Body of pancreas (tissue), 4 donors: ENCODE measurements at regions not wholly inside any gene's neighbourhood (a gene's known extent, or its start where the extent isn't known, plus 50 kb on each side); places are given as distances from the start of the nearest gene placed in this dataset.
"Not testable (repeated sequence)": the region's sequence is repeated elsewhere in the genome, so short reads cannot be mapped to it uniquely, and the experiment has no call there.

Experiments
- ATAC-seq: fragments of 150-250 bp; one replicate; pipeline ENCODE4 v1.9.1; 2016
- DNase-seq, 4 donors: peaks; one replicate each; pipeline ENCODE4 v3.0.0-alpha.2; 2019
- H3K27ac ChIP-seq, 4 donors: fragments of 200-600 bp; sonication (generic); 1 replicate in 3 of 4; 2 replicates in 1 of 4; pipeline versions ENCODE4 v1.5.1 to v1.6.1; 2016 to 2019; ENCODE audit warnings: mild to moderate bottlenecking in 1 of 4, mixed read lengths in 1 of 4, moderate library complexity in 1 of 4
- H3K27me3 ChIP-seq, 2 donors: fragments of 200-600 bp; sonication (generic); one replicate each; pipeline ENCODE4 v1.6.0; 2016; ENCODE audit warnings: mild to moderate bottlenecking in 1 of 2
- H3K36me3 ChIP-seq, 2 donors: fragments of 200-600 bp; sonication (generic); replicated peaks in 1 of 2; 2 replicates each; pipeline ENCODE4 v1.5.1; 2016; ENCODE audit warnings: low read depth in 2 of 2; ENCODE audit not compliant: insufficient read depth in 1 of 2
- H3K4me1 ChIP-seq: fragments of 200-600 bp; sonication (generic); one replicate; pipeline ENCODE4 v1.6.0; 2016
- H3K4me3 ChIP-seq, 2 donors: fragments of 200-600 bp; sonication (generic); 1 replicate in 1 of 2; 2 replicates in 1 of 2; pipeline ENCODE4 v1.5.1; 2016 to 2019
- H3K9me3 ChIP-seq, 3 donors: fragments of 200-600 bp; sonication (generic); 1 replicate in 2 of 3; 2 replicates in 1 of 3; pipeline ENCODE4 v1.5.1; 2016
- POLR2A ChIP-seq, 3 donors: fragments of 450-650 bp; IDR thresholded peaks; one replicate each; pipeline ENCODE4 v1.6.1; 2016; ENCODE audit warnings: antibody characterized with exemption in 3 of 3, mild to moderate bottlenecking in 2 of 3
- WGBS, 2 donors: methylation state at CpG; one replicate each; pipeline ENCODE4 v1.1.5; 2017; 5-methylcytosine and 5-hydroxymethylcytosine counted together
- intact Hi-C: fragments of 100-400 bp; cut with DNase I; formaldehyde crosslinking; loops from one replicate; pipeline ENCODE4 v1.15.1; 2023
- TF ChIP-seq, protein P1 (sequence below), 7 experiments: fragments of 450-650 bp in 4 of 7; fragments of 200-600 bp in 3 of 7; sonication (generic) in 3 of 7; IDR thresholded peaks; one replicate each; pipeline ENCODE4 v1.5.1; 2016 to 2019; ENCODE audit warnings: antibody characterized with exemption in 7 of 7

DNA sequence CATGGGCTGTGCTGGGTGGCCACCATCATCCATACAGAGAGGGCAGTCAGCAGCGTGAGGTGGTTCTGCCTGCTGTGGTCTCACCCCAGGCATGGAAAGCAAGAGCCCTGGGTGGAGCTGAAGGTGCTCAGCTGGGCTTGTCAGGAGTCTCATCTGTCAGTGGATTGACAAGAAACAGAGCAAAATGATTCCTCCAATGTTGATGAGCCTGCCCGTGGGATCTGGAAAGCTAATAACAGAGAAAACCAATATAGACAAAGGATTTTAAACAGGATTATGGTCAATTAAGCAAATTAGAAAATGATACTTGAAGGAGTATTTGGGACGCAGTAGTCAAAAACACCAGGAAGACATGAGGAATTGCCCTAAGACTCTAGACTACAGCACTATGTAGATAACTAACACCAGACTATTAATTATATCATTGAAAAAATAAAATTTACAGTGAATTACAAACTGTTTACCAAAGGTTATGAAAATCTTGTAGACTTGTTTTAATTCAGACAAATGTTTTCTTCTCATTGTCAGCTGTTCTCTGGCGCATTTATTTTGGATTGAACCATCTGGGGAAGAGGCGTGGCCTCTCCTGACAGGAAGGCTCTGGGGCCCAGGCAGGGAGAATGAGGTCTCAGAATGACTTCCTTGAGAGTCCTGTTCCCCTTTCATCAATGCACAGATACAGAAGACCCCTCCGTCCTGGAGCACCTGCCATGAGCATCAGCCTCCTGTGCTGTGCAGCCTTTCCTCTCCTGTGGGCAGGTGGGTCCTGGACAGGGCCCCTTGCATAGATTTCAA is 211.2 kb upstream of the PRSS58 start:
- Histone ChIP-seq H3K27ac (no peak overlapping the region), H3K4me3 (no peak overlapping the region), H3K9me3 (no peaks in the 10 kb centered on the region), H3K27me3 (no peaks in the 10 kb centered on the region), H3K4me1 (no peaks in the 10 kb centered on the region), H3K36me3 (no peaks in the 10 kb centered on the region)
- ATAC-seq (no peak), DNase-seq (no peak)
- WGBS, 2 donors, result 73 to 84% methylated on average over 6 of the region's 6 CpGs
- TF ChIP-seq, protein P1, sequence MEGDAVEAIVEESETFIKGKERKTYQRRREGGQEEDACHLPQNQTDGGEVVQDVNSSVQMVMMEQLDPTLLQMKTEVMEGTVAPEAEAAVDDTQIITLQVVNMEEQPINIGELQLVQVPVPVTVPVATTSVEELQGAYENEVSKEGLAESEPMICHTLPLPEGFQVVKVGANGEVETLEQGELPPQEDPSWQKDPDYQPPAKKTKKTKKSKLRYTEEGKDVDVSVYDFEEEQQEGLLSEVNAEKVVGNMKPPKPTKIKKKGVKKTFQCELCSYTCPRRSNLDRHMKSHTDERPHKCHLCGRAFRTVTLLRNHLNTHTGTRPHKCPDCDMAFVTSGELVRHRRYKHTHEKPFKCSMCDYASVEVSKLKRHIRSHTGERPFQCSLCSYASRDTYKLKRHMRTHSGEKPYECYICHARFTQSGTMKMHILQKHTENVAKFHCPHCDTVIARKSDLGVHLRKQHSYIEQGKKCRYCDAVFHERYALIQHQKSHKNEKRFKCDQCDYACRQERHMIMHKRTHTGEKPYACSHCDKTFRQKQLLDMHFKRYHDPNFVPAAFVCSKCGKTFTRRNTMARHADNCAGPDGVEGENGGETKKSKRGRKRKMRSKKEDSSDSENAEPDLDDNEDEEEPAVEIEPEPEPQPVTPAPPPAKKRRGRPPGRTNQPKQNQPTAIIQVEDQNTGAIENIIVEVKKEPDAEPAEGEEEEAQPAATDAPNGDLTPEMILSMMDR (IDR thresholded peaks at IDR 0.05), result no peak
- no peak for TF ChIP-seq POLR2A (IDR thresholded peaks at IDR 0.05)
- intact Hi-C loops, result no loop called here

DNA sequence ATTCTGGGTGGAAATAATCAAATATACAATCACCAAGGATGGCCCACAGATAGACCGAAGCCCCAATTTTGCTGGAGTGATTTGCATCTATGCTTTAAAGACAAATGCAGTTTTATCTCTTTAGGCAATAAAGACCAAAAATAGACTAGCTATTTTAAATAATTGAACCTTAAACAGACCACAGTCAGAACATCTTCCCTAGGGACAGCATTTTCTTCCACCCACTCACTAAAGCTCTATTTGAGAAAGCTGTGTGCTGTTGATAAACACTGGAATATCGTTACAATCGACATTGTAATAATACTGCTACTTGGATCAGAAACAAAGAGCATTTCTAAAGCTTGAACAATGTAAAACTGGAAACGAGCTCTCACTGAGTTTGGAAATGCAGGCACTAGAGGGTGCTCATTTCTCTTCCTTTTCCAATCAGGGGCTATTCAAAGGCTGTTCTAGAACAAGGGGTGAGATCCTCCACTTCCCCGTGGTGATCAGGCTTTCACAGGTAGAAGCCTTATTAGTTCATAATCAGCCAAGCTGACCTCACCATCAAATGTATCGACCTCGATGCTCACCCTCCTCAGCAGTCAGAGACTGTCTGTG is 209.3 kb upstream of the PRSS58 start:
- H3K9me3 ChIP-seq, H3K4me1 ChIP-seq, H3K36me3 ChIP-seq, DNase-seq, H3K27ac ChIP-seq, H3K27me3 ChIP-seq, ATAC-seq, H3K4me3 ChIP-seq, intact Hi-C loops: not testable (repeated sequence)
- WGBS, 2 donors, result 50 to 59% methylated on average over 7 of the region's 7 CpGs

DNA sequence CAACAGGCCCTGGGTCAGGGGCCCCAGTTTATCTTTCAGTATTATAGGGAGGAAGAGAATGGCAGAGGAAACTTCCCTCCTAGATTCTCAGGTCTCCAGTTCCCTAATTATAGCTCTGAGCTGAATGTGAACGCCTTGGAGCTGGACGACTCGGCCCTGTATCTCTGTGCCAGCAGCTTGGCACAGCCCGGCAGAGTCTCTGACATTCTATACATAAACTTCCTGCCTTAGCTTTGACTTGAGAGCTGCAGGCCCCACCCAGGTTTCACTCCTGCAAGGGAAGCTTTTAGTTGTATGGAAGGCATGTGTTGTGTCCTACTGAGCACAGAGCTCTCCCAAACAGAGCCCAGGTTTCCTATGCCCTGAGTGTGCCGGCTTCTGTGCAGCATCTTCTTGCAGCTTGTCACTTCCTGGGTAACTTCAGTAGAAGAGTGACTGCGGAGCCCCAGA is 205.6 kb upstream of the PRSS58 start:
- ATAC-seq (no peak), DNase-seq (no peak)
- Histone ChIP-seq H3K9me3 (no peaks in the 10 kb centered on the region), H3K27ac (no peak overlapping the region), H3K4me1 (peaks cover 11% of the 10 kb centered on the region), H3K36me3 (no peaks in the 10 kb centered on the region), H3K27me3 (no peaks in the 10 kb centered on the region), H3K4me3 (no peak overlapping the region)
- TF ChIP-seq, protein P1 (IDR thresholded peaks at IDR 0.05), result no peak
- no peak for TF ChIP-seq POLR2A (IDR thresholded peaks at IDR 0.05)
- intact Hi-C loops, result no loop called here
- WGBS, 2 donors, result 64 to 75% methylated on average over 6 of the region's 6 CpGs

DNA sequence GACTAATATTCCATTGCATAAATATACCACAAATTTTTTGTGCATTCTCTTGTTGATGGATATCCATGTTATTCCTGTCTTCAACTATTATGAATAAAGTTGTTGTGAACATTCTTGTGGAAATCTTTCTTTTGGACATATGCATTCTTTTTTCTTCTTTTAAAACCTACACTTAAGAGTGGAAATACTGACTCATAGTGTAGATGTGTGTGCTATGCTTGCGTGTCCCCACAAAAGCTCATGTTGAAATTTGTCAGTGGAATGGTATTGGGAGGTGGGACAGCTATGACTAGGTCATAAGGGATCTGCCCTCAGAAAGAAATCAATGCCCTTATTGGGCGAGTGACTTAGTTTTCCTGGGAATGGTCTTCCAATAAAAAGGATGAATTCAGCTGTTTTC is 203.6 kb upstream of the PRSS58 start:
- H3K9me3 ChIP-seq, result no peaks in the 10 kb centered on the region
- no peak overlapping the region for H3K4me3 ChIP-seq
- intact Hi-C loops, result no loop called here
- TF ChIP-seq POLR2A (IDR thresholded peaks at IDR 0.05), result no peak
- TF ChIP-seq, protein P1 (IDR thresholded peaks at IDR 0.05), result no peak
- ATAC-seq, result no peak
- WGBS, 2 donors, result 91 to 95% methylated on average over 2 of the region's 2 CpGs
- peaks cover 11% of the 10 kb centered on the region for H3K4me1 ChIP-seq
- no peaks in the 10 kb centered on the region for H3K27me3 ChIP-seq
- no peaks in the 10 kb centered on the region for H3K36me3 ChIP-seq
- no peak overlapping the region for H3K27ac ChIP-seq
- DNase-seq, result no peak

DNA sequence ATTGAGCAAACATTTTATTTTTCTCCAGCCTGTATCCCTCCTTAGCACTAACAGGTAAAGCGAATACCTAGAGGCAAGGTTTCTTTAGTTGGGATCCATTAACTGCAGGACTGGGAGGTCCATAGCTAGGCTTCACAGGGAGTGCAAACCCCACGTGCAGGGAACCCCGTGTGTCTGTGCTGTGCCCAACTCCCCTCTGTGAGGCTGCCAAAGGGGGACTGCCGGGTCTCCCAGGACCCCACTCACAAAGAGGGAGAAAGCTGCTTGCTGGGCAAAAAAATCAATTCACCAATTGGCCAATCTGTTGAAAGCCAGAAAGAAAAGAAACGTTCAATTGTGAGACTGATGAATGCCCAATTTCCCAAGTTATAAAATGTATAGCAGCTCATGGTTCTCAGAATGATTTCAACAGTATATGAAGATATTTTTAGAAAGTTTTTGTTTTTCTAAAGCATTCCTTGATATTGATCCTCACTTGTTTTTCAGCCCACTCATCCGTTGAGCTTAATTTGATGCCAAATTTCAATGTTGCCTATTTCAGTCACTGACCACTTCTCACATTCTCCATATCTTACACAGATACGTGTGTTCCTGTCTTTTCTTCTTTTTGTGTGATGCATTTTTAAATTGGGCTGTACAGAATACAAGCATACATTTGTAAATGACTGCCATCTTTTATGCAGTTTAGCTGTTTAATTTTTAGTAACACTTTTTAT is 202.7 kb upstream of the PRSS58 start:
- no peak overlapping the region for H3K27ac ChIP-seq
- H3K36me3 ChIP-seq, result no peaks in the 10 kb centered on the region
- WGBS, 2 donors, result 54 to 60% methylated on average over 7 of the region's 7 CpGs
- ATAC-seq (peak; percentile 19), DNase-seq (no peak)
- H3K9me3 ChIP-seq, result no peaks in the 10 kb centered on the region
- no peak for TF ChIP-seq POLR2A (IDR thresholded peaks at IDR 0.05)
- TF ChIP-seq, protein P1 (IDR thresholded peaks at IDR 0.05), result no peak
- H3K4me1 ChIP-seq, result peaks cover 11% of the 10 kb centered on the region
- intact Hi-C loops, result no loop called here
- H3K4me3 ChIP-seq, result no peak overlapping the region
- no peaks in the 10 kb centered on the region for H3K27me3 ChIP-seq
